Activated naive CD8-positive, alpha-beta T cell treated with anti-CD3 and anti-CD28 coated beads, Interleukin-2, amount 10 ng/mL, durations not matched to agents 7 days and 5 days (primary cell): ENCODE measurements at regions not wholly inside any gene's neighbourhood (a gene's known extent, or its start where the extent isn't known, plus 50 kb on each side); places are given as distances from the start of the nearest gene placed in this dataset.
"Not testable (repeated sequence)": the region's sequence is repeated elsewhere in the genome, so short reads cannot be mapped to it uniquely, and the experiment has no call there.

ENCODE experiments used
- ATAC-seq: fragments of 150-1000 bp; cut with Tn5 transposase; one replicate; pipeline ENCODE4 v1.10.0; 2021; ENCODE audit warnings: low read depth, moderate library complexity
- POLR2A ChIA-PET: fragments of 350-600 bp; sonication (Branson Sonifier 250); formaldehyde crosslinking; loops from one replicate; lab custom pipeline; 2021; ENCODE audit warnings: antibody characterized with exemption; lab: Charles Lee
- DNase-seq: peaks from one replicate; pipeline ENCODE4 v3.0.0; 2021
- H3K27ac Mint-ChIP-seq: one replicate; pipeline ENCODE4 v1.8.0; 2022; ENCODE audit warnings: mild to moderate bottlenecking, mixed read lengths
- H3K27me3 Mint-ChIP-seq: one replicate; pipeline ENCODE4 v1.8.0; 2022; ENCODE audit warnings: mild to moderate bottlenecking, moderate library complexity, mixed read lengths
- H3K36me3 Mint-ChIP-seq: one replicate; pipeline ENCODE4 v1.8.0; 2021; ENCODE audit warnings: mild to moderate bottlenecking, mixed read lengths
- H3K4me1 Mint-ChIP-seq: one replicate; pipeline ENCODE4 v1.8.0; 2021; ENCODE audit warnings: mixed read lengths
- H3K4me3 Mint-ChIP-seq: one replicate; pipeline ENCODE4 v1.8.0; 2022; ENCODE audit warnings: mild to moderate bottlenecking, moderate library complexity, mixed read lengths
- H3K9me3 Mint-ChIP-seq: one replicate; pipeline ENCODE4 v1.8.0; 2021; ENCODE audit warnings: mixed read lengths

GRCh38 chr14:84493779-84494178 is 1036.2 kb upstream of the FLRT2 start:
- Mint-ChIP-seq H3K4me1 (no peaks in the 10 kb centered on the region), H3K4me3 (no peak overlapping the region), H3K9me3 (peaks cover 3% of the 10 kb centered on the region), H3K27ac (no peak overlapping the region), H3K27me3 (no peaks in the 10 kb centered on the region), H3K36me3 (no peaks in the 10 kb centered on the region)
- ATAC-seq (no peak), DNase-seq (no peak)
- POLR2A ChIA-PET = no interaction called here

- POLR2A ChIA-PET = no interaction called here
- Mint-ChIP-seq H3K4me1 (no peaks in the 10 kb centered on the region), H3K4me3 (no peak overlapping the region), H3K27ac (no peak overlapping the region), H3K9me3 (peaks cover 3% of the 10 kb centered on the region), H3K27me3 (no peaks in the 10 kb centered on the region), H3K36me3 (no peaks in the 10 kb centered on the region)
- ATAC-seq (no peak), DNase-seq (no peak)
These were observed 1033.3 kb upstream of the FLRT2 start for GRCh38 chr14:84496677-84497076.

GRCh38 chr14:84512823-84513222 is 1017.1 kb upstream of the FLRT2 start:
- peaks cover 10% of the 10 kb centered on the region for H3K9me3 Mint-ChIP-seq
- POLR2A ChIA-PET, DNase-seq, H3K27ac Mint-ChIP-seq, H3K27me3 Mint-ChIP-seq, H3K4me1 Mint-ChIP-seq, ATAC-seq, H3K36me3 Mint-ChIP-seq, H3K4me3 Mint-ChIP-seq: not testable (repeated sequence)

GRCh38 chr14:84519836-84520235 is 1010.1 kb upstream of the FLRT2 start:
- ATAC-seq (no peak), DNase-seq (no peak)
- Mint-ChIP-seq H3K27ac (no peak overlapping the region), H3K27me3 (no peaks in the 10 kb centered on the region), H3K4me1 (no peaks in the 10 kb centered on the region), H3K9me3 (peaks cover 4% of the 10 kb centered on the region), H3K4me3 (no peak overlapping the region), H3K36me3 (no peaks in the 10 kb centered on the region)
- POLR2A ChIA-PET = no interaction called here

- Mint-ChIP-seq H3K4me3 (no peak overlapping the region), H3K27me3 (no peaks in the 10 kb centered on the region), H3K9me3 (peaks cover 4% of the 10 kb centered on the region), H3K27ac (no peak overlapping the region), H3K36me3 (no peaks in the 10 kb centered on the region), H3K4me1 (no peaks in the 10 kb centered on the region)
- no peak for ATAC-seq
- POLR2A ChIA-PET = no interaction called here
- no peak for DNase-seq
These were observed 1009.1 kb upstream of the FLRT2 start for GRCh38 chr14:84520711-84521338.

GRCh38 chr14:84523746-84524145 is 1006.2 kb upstream of the FLRT2 start:
- H3K36me3 Mint-ChIP-seq = no peaks in the 10 kb centered on the region
- no peak for ATAC-seq
- H3K9me3 Mint-ChIP-seq = peaks cover 5% of the 10 kb centered on the region
- POLR2A ChIA-PET = no interaction called here
- no peak overlapping the region for H3K4me3 Mint-ChIP-seq
- H3K27ac Mint-ChIP-seq = no peak overlapping the region
- H3K27me3 Mint-ChIP-seq = no peaks in the 10 kb centered on the region
- no peaks in the 10 kb centered on the region for H3K4me1 Mint-ChIP-seq
- no peak for DNase-seq

- Mint-ChIP-seq H3K27ac (no peak overlapping the region), H3K36me3 (no peaks in the 10 kb centered on the region), H3K4me1 (no peaks in the 10 kb centered on the region), H3K27me3 (no peaks in the 10 kb centered on the region), H3K9me3 (peaks cover 3% of the 10 kb centered on the region), H3K4me3 (no peak overlapping the region)
- ATAC-seq (no peak), DNase-seq (no peak)
- POLR2A ChIA-PET = no interaction called here
These were observed 1002.2 kb upstream of the FLRT2 start for GRCh38 chr14:84527706-84528105.

GRCh38 chr14:84532016-84532415 is 997.9 kb upstream of the FLRT2 start:
- no peaks in the 10 kb centered on the region for H3K4me1 Mint-ChIP-seq
- no peak overlapping the region for H3K4me3 Mint-ChIP-seq
- DNase-seq (no peak), ATAC-seq (no peak)
- peaks cover 6% of the 10 kb centered on the region for H3K9me3 Mint-ChIP-seq
- no peaks in the 10 kb centered on the region for H3K27me3 Mint-ChIP-seq
- H3K36me3 Mint-ChIP-seq = no peaks in the 10 kb centered on the region
- no peak overlapping the region for H3K27ac Mint-ChIP-seq
- POLR2A ChIA-PET = no interaction called here

GRCh38 chr14:84533181-84533725 is 996.7 kb upstream of the FLRT2 start:
- no peaks in the 10 kb centered on the region for H3K27me3 Mint-ChIP-seq
- H3K4me3 Mint-ChIP-seq = no peak overlapping the region
- DNase-seq (no peak), ATAC-seq (no peak)
- no peaks in the 10 kb centered on the region for H3K36me3 Mint-ChIP-seq
- no peak overlapping the region for H3K27ac Mint-ChIP-seq
- no peaks in the 10 kb centered on the region for H3K4me1 Mint-ChIP-seq
- POLR2A ChIA-PET = no interaction called here
- H3K9me3 Mint-ChIP-seq = peaks cover 3% of the 10 kb centered on the region

GRCh38 chr14:84533791-84534190 is 996.2 kb upstream of the FLRT2 start:
- no peak for ATAC-seq
- Mint-ChIP-seq H3K27ac (no peak overlapping the region), H3K27me3 (no peaks in the 10 kb centered on the region), H3K4me1 (no peaks in the 10 kb centered on the region), H3K9me3 (peaks cover 5% of the 10 kb centered on the region), H3K4me3 (no peak overlapping the region), H3K36me3 (no peaks in the 10 kb centered on the region)
- DNase-seq = no peak
- POLR2A ChIA-PET = no interaction called here

- Mint-ChIP-seq H3K4me3 (no peak overlapping the region), H3K9me3 (peaks cover 5% of the 10 kb centered on the region), H3K27ac (no peak overlapping the region), H3K4me1 (no peaks in the 10 kb centered on the region), H3K36me3 (no peaks in the 10 kb centered on the region), H3K27me3 (no peaks in the 10 kb centered on the region)
- DNase-seq (no peak), ATAC-seq (no peak)
- POLR2A ChIA-PET = no interaction called here
These were observed 994.5 kb upstream of the FLRT2 start for GRCh38 chr14:84535484-84535883.

GRCh38 chr14:84535976-84536375 is 994.0 kb upstream of the FLRT2 start:
- DNase-seq = no peak
- ATAC-seq = no peak

GRCh38 chr14:84541018-84541417 is 988.9 kb upstream of the FLRT2 start:
- H3K4me1 Mint-ChIP-seq = no peaks in the 10 kb centered on the region
- no peak for ATAC-seq
- no peaks in the 10 kb centered on the region for H3K27me3 Mint-ChIP-seq
- H3K9me3 Mint-ChIP-seq = peaks cover 2% of the 10 kb centered on the region
- DNase-seq = no peak
- H3K27ac Mint-ChIP-seq = no peak overlapping the region
- H3K36me3 Mint-ChIP-seq = no peaks in the 10 kb centered on the region
- no peak overlapping the region for H3K4me3 Mint-ChIP-seq
- POLR2A ChIA-PET = no interaction called here

More at GRCh38 chr14:84535976-84536375, 994.0 kb upstream of the FLRT2 start:
- POLR2A ChIA-PET = no interaction called here
- Mint-ChIP-seq H3K27me3 (no peaks in the 10 kb centered on the region), H3K36me3 (no peaks in the 10 kb centered on the region), H3K4me1 (no peaks in the 10 kb centered on the region), H3K4me3 (no peak overlapping the region), H3K27ac (no peak overlapping the region), H3K9me3 (peaks cover 5% of the 10 kb centered on the region)

GRCh38 chr14:84543859-84544258 is 986.1 kb upstream of the FLRT2 start:
- Mint-ChIP-seq H3K27ac (no peak overlapping the region), H3K9me3 (no peaks in the 10 kb centered on the region), H3K4me3 (no peak overlapping the region), H3K36me3 (no peaks in the 10 kb centered on the region), H3K4me1 (no peaks in the 10 kb centered on the region), H3K27me3 (no peaks in the 10 kb centered on the region)
- POLR2A ChIA-PET = interaction anchor here (0.6 kb wide), 1 partner anchor 30 kb away, joined by 3 read pairs; no protein-coding TSS in a partner anchor
- DNase-seq (no peak), ATAC-seq (no peak)
